ENCODE measurements at regions not wholly inside any gene's neighbourhood (a gene's known extent, or its start where the extent isn't known, plus 50 kb on each side); places are given as distances from the start of the nearest gene placed in this dataset.

DNA sequence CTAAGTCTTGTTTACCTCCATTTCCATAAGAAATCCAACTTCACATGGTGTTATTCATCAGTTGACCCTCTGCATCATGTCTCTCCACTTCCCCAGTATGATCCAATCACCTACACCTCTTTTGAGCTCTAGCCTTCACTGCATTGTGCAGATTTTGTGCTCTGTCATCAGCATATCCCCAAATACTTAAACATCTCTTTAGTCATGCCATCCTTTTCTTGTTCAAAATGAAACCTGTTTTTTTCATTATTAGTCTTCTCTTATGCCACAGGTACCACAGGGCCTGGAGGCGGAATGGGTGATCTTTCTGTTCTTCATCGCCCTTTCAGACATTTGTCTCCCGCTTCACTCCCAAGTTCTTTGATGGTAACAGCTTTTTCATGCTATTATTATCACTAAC lies 382.7 kb upstream of the GALNTL6 start:
- TF ChIP-seq, protein P1, sequence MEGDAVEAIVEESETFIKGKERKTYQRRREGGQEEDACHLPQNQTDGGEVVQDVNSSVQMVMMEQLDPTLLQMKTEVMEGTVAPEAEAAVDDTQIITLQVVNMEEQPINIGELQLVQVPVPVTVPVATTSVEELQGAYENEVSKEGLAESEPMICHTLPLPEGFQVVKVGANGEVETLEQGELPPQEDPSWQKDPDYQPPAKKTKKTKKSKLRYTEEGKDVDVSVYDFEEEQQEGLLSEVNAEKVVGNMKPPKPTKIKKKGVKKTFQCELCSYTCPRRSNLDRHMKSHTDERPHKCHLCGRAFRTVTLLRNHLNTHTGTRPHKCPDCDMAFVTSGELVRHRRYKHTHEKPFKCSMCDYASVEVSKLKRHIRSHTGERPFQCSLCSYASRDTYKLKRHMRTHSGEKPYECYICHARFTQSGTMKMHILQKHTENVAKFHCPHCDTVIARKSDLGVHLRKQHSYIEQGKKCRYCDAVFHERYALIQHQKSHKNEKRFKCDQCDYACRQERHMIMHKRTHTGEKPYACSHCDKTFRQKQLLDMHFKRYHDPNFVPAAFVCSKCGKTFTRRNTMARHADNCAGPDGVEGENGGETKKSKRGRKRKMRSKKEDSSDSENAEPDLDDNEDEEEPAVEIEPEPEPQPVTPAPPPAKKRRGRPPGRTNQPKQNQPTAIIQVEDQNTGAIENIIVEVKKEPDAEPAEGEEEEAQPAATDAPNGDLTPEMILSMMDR (IDR thresholded peaks at IDR 0.05; ENCODE audit: low read length), result no peak
- no peak for TF ChIP-seq EZH2 (optimal IDR thresholded peaks at IDR 0.05; ENCODE audit: low read depth, low read length)
- TF ChIP-seq EZH2phosphoT487 (IDR thresholded peaks at IDR 0.05; ENCODE audit: low read length), result no peak
- no peak overlapping the region for H3K4me3 ChIP-seq (ENCODE audit: low read length)
- H3K9ac ChIP-seq (ENCODE audit: low read length), result no peak overlapping the region
- no peaks in the 10 kb centered on the region for H4K20me1 ChIP-seq (ENCODE audit: insufficient read depth, low read length)
- H3K36me3 ChIP-seq (replicated peaks; ENCODE audit: insufficient read depth, low read length), result no peaks in the 10 kb centered on the region
- H3K27ac ChIP-seq (ENCODE audit: low read length), result no peak overlapping the region
- no peaks in the 10 kb centered on the region for H3F3A ChIP-seq (ENCODE audit: insufficient read depth, low read length)
- H3K79me2 ChIP-seq (ENCODE audit: low read length), result no peaks in the 10 kb centered on the region
- H3K4me2 ChIP-seq (ENCODE audit: low read depth, low read length), result no peak overlapping the region
- H3K9me2 ChIP-seq (replicated peaks; ENCODE audit: insufficient read depth, low read length), result no peaks in the 10 kb centered on the region
- no peaks in the 10 kb centered on the region for H3K27me3 ChIP-seq (replicated peaks; ENCODE audit: insufficient read depth, low read length)
- no peak overlapping the region for H2AFZ ChIP-seq (ENCODE audit: low read length)
- no peaks in the 10 kb centered on the region for H3K4me1 ChIP-seq (ENCODE audit: low read length)
- H3K9me3 ChIP-seq (replicated peaks; ENCODE audit: insufficient read depth, low read length), result no peaks in the 10 kb centered on the region
- DNase-seq, result no peak

DNA sequence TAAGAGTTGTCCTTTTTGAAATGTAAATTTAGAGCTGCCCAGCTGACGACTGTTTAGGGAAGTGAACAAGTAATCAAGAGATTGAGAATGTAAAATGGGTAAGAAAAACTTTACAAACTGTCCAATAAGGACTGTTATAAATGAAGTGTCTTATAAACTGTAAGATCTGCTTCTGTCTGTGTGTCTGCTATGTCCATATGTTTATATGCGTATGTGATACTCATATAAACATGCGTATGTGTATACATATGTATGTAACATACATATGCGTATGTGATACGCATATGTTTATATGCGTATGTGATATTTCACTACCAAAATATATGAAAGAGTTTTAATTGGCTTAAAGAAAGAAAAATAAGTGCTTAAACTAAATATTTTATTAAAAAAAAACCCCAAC lies 416.0 kb upstream of the GALNTL6 start:
- Histone ChIP-seq H3F3A (ENCODE audit: insufficient read depth, low read length) (no peaks in the 10 kb centered on the region), H3K36me3 (replicated peaks; ENCODE audit: insufficient read depth, low read length) (no peaks in the 10 kb centered on the region), H3K9me2 (replicated peaks; ENCODE audit: insufficient read depth, low read length) (no peaks in the 10 kb centered on the region), H3K27me3 (replicated peaks; ENCODE audit: insufficient read depth, low read length) (no peaks in the 10 kb centered on the region), H3K9me3 (replicated peaks; ENCODE audit: insufficient read depth, low read length) (no peaks in the 10 kb centered on the region), H3K9ac (ENCODE audit: low read length) (no peak overlapping the region), H3K4me2 (ENCODE audit: low read depth, low read length) (no peak overlapping the region), H3K4me1 (ENCODE audit: low read length) (no peaks in the 10 kb centered on the region), H3K79me2 (ENCODE audit: low read length) (no peaks in the 10 kb centered on the region), H2AFZ (ENCODE audit: low read length) (no peak overlapping the region), H3K27ac (ENCODE audit: low read length) (no peak overlapping the region), H3K4me3 (ENCODE audit: low read length) (no peak overlapping the region), H4K20me1 (ENCODE audit: insufficient read depth, low read length) (no peaks in the 10 kb centered on the region)
- no peak for DNase-seq
- TF ChIP-seq EZH2phosphoT487 (IDR thresholded peaks at IDR 0.05; ENCODE audit: low read length), result no peak
- TF ChIP-seq, protein P1 (IDR thresholded peaks at IDR 0.05; ENCODE audit: low read length), result no peak
- no peak for TF ChIP-seq EZH2 (optimal IDR thresholded peaks at IDR 0.05; ENCODE audit: low read depth, low read length)

DNA sequence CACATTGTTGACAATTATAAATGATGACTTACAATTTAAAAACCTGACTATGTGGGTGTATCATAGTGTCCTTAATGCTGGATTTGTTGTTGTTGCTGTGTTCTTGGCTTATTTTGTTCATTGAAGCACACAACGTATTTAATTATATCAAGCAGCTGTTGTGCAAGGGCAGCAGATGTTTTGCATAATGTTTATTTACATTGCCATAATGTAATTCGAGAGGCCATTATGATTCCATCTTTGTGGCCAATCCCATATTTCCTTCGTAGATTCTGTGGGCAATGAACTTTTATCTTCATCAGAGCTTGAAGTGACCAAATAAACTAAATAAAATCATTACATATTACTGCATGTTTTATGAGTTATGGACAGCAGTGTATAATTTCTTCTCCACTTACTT lies 422.6 kb upstream of the GALNTL6 start:
- Histone ChIP-seq H3K4me3 (ENCODE audit: low read length) (no peak overlapping the region), H3K4me1 (ENCODE audit: low read length) (no peaks in the 10 kb centered on the region), H3K4me2 (ENCODE audit: low read depth, low read length) (no peak overlapping the region), H3K9ac (ENCODE audit: low read length) (no peak overlapping the region), H2AFZ (ENCODE audit: low read length) (no peak overlapping the region), H4K20me1 (ENCODE audit: insufficient read depth, low read length) (no peaks in the 10 kb centered on the region), H3K9me2 (replicated peaks; ENCODE audit: insufficient read depth, low read length) (no peaks in the 10 kb centered on the region), H3K79me2 (ENCODE audit: low read length) (no peaks in the 10 kb centered on the region), H3K27me3 (replicated peaks; ENCODE audit: insufficient read depth, low read length) (no peaks in the 10 kb centered on the region), H3K36me3 (replicated peaks; ENCODE audit: insufficient read depth, low read length) (no peaks in the 10 kb centered on the region), H3K27ac (ENCODE audit: low read length) (no peak overlapping the region), H3K9me3 (replicated peaks; ENCODE audit: insufficient read depth, low read length) (no peaks in the 10 kb centered on the region), H3F3A (ENCODE audit: insufficient read depth, low read length) (no peaks in the 10 kb centered on the region)
- DNase-seq, result no peak
- TF ChIP-seq, protein P1 (IDR thresholded peaks at IDR 0.05; ENCODE audit: low read length), result no peak
- TF ChIP-seq EZH2 (optimal IDR thresholded peaks at IDR 0.05; ENCODE audit: low read depth, low read length) (no peak), EZH2phosphoT487 (IDR thresholded peaks at IDR 0.05; ENCODE audit: low read length) (no peak)
